ENCODE measurements at regions not wholly inside any gene's neighbourhood (a gene's known extent, or its start where the extent isn't known, plus 50 kb on each side); places are given as distances from the start of the nearest gene placed in this dataset.
"Not testable (repeated sequence)": the region's sequence is repeated elsewhere in the genome, so short reads cannot be mapped to it uniquely, and the experiment has no call there.

DNA sequence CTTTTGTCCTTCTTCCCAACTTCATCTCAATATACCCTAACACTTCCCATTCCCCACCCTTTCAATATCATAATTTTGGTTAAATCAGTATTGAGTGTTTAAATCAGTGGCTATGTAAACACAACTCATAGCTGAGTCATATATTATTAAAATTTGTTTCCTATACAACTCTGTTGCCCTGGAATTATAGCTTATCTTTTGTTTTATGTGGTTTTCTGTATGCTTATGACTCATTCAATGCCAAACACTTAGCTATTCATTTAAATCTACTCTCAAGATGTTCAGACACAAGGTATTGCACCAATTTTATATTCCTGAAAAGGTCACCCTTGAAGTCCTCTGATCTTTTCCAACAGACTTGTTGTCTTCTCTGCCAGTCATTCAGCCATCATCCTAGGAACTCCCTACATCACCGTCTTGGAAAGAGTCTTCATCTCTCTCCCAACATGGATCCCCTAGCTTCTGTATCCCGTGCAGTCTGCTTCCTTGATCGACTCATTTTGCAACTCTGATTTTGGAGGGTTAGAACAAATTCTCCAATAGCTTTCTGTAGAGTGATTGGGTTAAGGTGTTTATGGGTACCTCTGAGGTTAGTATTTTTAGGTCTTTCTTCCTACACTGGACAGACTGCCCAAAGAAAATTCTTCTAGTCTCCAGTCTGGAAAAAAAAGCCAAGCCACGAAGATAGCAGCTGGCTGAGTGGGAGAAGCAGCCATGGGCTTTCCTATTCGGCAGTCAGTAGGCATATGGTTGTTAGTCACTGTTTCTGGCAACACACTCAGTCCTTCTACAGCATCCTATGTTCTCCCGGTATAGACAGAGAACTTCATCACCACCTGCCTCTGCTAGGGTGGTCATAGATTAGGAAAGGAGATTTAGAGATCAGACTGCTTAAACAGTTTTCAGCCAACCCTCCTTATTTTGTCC lies 102.1 kb downstream of the CRPPA start:
- no peak for DNase-seq (ENCODE audit: low read depth)

DNA sequence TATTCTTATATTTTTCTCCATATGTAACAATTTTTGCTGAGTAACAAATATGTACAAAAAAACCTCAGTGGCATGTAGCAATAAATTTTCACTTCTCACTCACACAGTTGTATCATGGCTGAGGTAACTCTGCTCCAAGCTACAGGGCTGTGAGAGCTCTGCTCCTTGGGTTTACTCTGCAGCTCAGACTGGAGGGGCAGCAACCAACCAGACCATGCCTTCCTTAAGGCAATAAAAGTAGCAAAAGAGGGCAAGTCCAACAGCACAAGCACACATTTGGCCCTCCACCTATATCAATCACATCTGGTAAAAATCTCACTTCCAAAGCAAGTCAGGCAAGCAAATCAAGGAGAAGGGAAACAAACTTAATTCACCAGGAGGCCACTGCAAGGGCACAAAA lies 102.9 kb downstream of the CRPPA start:
- DNase-seq (ENCODE audit: low read depth): no peak

DNA sequence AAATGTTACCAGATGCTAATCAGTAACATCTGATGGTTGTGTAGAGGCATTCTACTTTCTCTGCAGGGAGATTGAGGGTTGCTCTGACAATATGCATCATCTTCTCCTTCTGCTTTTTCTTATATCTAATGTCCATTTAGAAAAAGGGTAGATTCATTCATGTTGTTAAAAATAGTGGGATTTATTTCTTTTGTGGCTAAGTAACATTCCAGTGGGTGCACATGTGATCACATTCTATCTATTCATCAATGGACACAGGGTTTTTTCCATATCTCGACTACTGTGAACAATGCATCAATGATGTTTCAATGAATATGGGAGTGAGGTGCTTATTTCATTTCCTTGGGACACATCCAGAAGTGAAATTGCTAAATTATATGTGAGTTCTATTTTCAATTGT lies 103.9 kb downstream of the CRPPA start:
- no peak for DNase-seq (ENCODE audit: low read depth)

DNA sequence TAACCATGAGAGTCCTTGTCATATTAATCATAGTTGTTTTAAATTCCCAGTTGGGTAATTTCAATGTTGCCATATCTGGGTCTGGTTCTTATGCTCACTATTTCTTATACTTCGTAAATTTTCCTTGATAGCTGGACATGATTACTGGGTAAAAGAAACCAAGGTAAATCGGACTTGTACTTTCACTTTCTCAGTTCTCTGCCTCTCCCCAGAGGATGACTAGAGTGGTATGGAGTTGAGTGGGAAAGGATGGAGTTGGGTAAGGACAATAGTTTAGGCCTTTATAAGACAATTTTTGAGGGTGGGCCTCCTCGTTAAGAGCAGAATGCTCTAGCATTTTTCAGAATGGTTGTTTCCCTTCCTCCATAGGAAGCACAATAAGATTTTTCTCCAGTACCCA lies 106.1 kb downstream of the CRPPA start:
- no peak for DNase-seq (ENCODE audit: low read depth)

DNA sequence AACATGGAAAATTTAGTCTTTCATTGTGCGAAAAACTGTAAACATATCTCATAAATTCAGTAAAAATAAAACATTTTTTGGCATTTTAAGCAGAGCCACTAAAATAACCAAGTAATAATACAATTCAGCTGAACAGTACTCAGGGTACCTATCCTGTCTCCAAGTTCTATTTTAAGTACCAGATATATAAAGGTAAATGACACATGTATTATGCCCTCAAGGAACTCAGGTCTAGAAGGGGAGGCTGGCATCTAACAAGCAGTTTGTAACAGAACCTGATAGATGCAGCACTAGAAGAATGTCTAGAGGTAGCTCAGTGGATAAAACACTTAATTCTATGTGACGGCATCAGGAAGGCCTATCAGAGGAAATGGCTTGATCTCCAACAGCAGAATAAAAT lies 112.2 kb downstream of the CRPPA start:
- DNase-seq (ENCODE audit: low read depth): no peak

DNA sequence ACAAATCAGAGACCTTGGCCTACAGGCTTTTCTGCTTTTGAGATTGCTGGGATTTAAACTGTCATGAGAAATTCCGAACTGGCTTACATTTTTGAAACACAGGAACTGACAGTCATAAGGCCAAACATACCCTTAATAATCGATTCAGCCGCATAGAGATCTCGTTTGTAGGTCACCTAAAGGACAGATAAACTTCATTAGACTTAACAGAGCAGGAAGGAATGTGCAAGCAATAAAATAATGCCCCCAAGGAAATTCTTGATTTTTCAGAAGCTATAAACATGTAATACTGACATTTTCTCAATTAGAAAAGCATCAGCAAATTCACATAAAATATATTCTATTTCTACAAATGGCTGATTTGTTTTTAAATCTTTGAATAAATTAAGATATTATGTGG lies 120.0 kb downstream of the CRPPA start:
- DNase-seq (ENCODE audit: low read depth): no peak

DNA sequence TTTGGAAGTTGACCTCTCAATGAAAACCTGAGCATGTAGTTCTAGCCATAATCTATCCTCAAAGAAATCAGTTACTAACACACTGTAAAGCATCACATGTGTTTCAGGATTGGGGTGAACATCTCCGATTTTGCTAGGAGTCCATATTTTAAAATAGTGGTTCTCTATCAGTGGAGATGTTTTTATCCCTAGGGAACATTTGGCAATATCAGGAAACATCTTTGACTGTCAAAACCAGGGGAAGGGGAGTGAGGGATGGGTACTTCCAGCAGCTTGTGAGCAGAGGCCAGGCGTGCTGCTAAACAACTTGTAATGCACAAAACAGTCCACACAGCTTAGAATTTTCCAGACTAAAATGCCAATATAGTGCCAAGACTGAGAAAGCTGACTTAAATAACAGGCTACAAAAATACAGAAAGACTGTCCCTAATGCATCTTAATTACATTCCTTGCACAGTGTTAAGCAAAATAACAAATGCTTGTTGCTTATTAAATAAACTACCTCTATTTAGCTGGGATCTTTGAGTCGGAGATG lies 120.9 kb downstream of the CRPPA start:
- DNase-seq (ENCODE audit: low read depth): no peak

DNA sequence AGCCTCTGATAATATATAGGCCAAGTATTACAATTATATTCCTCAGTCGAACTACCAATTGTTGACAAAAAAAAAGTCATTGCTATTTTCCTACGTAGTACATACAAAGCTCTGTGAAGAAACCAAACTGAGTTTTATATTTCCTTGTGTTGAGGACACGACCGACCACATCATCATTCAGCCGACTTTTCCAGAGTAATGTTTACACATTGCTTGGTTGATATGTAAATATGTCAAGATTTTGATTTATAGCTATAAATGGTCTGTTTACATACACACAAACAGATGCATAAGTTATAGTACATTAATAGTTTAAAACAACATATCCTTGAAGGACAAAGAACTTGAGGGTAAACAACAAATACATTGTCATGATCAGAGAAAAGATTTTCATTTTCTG lies 121.5 kb downstream of the CRPPA start:
- no peak for DNase-seq (ENCODE audit: low read depth)

DNA sequence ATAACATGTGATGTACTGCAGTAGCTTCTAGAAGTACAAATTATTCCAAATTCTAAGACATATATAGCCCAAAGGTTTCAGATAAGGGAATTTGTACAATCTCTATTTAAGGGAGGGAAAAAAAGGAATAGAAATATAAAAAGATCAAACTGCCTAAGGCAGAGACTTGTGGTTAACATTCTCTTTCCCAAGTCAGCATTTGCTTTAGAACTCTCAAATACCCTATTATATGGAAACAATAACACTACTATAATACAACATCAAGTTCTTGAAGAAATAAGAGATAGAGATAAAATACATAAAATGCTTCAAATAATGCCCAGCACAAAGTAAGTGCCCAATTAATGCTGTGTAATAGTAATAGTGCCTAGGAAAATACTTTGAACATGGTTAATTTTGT lies 123.1 kb downstream of the CRPPA start:
- DNase-seq (ENCODE audit: low read depth): no peak

DNA sequence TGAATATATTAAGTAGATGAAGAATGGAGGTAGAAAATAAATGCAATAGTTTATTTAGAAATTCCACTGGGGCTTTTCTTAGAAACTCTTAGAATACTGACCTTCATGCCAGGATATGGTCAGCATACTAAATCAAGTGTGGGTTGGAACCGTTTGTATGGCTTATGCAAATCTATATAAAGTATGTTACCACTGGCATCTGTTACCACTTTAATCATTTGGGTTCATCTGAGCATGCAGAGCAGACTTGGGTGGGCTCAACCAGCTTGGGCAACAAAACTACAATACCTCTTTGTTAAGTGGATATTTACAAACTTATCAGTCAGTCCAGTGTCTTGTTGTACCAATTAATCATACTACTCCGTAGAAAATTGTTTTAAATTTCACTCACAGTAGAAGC lies 125.8 kb downstream of the CRPPA start:
- no peak for DNase-seq (ENCODE audit: low read depth)

DNA sequence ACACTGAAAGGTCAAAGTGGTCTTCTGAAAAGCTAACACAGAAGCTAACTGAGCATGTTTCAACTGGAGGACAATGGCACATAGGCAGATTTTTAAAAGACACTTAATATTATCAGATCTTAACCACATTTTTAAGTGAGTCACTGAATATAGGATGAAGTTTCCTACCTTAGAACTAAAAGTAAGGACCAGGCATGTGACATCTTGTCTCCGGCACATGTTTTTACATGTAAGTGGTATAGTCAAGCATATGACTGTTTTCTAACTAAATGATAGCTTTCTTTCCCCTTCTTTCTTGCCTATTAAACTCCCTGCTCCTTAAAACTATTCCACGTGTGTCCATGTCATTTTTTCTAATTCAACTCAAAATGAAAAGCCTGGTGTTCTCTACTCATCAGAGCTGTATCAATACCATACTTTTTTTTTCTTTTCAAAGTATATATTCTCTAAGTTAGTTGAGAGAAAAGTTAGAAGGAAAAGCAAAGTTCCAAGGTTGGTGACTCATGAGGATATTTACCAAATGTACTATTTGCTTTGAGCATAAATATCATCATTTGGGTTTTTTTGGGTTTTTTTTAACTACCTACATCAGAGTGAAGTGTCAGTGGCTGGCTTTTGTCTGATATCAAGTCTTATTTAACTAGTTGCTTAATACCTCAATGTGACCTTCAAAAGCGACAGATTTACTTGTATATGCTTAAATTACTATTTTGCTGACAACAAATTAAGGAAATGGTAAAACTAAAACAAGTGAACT lies 127.5 kb downstream of the CRPPA start:
- DNase-seq (ENCODE audit: low read depth): no peak

DNA sequence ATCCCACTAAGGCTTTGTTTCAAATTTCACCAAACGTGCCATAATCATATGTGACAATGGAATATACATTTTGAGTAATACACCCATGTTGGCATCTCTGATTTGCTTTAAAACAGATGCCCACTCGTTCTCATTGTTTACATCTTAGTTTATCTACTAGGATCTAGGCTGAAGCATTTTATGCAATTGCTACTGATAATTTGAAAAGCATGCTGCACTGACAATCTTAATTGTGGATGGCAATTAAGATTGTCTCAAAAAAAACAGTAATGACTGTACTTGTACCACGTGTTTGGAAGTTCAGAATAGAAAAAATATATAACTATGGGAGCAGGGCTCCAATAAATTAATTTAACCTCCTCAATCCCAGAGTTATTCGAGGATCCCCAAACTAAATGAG lies 136.8 kb downstream of the CRPPA start:
- DNase-seq (ENCODE audit: low read depth): no peak

DNA sequence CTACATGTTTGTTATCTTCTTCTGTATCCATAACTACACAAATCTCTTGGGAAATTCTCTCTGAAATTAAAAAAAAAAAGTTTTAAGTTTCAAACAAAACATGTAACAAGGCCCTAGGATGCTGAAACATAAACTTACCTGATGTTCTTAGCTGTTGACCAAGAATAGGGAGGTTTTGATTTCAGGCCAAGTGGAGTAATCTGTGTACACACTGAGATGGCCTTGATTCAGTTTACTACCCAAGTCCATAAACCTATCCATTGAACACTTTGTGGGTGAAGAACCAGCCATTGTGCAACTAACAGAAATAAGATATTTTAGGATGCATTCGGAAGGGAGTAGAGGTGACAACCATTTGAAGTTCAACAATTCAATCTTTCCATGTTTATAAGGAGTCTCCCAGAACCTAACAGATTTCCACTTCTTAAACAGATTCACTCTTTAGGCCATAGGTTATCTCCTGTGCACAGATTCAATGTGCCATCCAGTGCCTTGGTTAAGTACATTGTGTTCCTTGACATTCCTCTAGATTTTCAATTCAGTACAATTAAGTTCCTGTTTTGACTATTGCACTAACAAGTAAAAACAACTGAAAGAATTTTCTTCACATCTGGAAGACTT lies 143.1 kb downstream of the CRPPA start:
- no peak for DNase-seq (ENCODE audit: low read depth)

DNA sequence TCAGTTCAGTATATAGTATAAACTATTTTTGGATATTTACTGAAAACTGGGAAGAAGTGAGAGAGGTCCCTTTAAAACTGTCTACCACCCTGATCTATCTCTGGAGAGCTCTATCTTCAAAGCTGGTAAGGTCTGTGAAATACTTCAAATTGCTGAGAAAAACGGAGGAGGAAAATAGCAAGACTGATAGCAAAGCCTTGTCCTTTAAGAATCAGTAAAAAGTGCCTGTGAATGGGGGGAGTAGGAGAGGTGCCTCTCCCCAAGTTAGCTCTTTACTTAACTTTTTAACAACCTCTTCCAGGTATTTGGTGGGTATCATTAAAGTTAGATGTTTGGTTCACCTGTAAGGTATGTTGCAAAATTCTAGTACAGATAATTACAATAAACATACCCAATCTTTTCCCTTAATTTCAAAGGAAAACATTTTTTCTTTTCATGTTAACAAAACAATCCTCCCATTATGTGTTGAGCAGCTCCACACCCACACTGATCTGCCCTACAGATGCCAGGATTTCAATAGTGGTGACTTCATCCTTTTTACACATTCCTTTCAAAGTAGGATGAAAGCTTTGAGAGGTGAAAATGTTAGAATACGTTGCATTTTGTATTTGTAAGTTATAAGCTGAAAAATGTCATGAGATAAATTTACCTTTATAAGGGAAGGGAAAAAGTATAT lies 149.2 kb downstream of the CRPPA start:
- no peak for DNase-seq (ENCODE audit: low read depth)

DNA sequence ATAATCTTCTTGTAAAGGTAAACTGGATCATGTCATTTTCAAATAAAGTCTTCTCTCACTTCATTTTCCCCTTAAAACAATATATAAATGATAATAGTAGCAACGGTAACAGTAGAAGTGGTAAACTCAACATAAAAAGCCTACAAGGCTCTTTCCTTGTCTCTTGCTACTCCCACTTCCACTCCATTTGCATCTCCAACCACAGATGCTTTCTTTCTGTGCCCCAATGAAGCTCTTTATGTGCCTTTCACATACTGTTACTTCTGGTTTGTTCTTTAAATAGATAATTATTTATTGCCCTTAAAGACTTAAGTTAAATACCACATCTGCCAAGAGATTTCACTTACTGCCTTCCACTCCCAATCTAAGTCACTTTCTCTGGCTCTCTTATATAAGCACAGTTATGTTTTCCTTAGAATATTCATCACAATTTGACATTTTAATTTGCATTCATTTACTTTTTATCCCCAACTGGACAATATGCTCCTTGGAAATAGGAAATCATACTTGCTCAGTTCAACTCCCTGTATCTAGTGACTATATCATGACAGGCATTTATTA lies 149.9 kb downstream of the CRPPA start:
- DNase-seq (ENCODE audit: low read depth): no peak

DNA sequence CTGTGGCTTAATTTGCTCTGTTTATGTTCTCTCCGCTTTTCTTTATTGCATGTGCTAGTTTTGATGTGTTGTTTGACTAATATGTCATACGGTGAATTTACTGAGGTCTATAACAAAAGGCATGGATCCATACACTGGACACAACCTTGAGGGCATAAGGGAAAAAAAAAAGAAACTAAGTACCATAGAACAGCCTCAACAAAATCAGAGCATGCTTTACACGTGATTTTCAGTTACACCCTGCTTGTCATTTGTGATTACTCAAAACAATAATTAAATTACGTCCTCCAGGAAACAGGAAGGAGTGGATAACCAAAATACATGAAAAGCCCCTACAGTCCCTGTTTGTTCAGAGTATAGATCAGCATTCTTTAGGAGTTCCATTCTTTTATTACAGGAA lies 150.5 kb downstream of the CRPPA start:
- DNase-seq (ENCODE audit: low read depth): no peak

DNA sequence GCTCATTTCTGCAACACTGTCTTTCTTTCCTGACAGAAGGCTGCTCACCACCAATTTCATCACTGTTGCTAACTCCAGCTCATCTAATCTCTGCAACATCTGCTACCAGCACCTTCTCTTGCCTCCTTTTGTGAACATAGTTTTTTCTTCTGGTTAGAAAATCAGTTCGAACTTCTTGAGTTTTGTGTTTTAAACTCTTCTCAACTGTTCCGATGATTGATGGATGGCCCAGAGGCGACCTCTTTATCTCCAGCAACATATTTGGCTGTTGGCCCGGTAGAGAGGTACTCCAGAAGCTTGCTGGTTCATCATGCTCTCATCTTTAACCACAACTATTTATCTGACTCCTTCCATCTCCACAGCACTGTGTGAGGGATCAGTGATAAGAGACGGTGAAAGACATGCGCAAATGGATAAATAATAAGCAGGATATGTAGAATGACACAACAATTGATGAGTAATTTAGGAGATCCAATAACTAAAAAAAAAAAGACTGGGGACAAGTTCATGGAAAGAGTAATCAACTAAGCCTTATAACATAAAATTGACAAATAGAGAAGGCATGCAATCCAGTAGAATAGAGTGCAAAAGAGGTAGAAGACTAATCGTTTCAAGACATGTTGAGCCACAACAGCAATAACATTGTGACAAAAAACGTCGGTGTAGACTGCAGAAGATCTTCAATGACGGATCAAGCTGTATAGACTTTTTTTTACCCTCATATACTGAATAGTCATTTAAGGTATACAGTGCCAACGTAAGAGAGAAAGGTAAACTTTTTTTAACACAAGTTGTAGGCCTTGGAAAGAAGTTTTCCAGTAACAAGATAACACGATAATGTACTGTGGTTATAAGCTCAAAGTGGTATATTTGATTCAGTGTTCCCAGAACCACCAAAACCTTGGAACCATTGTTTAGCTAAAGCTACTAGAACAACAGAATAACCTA lies 152.2 kb downstream of the CRPPA start:
- peak; percentile 18 for DNase-seq (ENCODE audit: low read depth)

DNA sequence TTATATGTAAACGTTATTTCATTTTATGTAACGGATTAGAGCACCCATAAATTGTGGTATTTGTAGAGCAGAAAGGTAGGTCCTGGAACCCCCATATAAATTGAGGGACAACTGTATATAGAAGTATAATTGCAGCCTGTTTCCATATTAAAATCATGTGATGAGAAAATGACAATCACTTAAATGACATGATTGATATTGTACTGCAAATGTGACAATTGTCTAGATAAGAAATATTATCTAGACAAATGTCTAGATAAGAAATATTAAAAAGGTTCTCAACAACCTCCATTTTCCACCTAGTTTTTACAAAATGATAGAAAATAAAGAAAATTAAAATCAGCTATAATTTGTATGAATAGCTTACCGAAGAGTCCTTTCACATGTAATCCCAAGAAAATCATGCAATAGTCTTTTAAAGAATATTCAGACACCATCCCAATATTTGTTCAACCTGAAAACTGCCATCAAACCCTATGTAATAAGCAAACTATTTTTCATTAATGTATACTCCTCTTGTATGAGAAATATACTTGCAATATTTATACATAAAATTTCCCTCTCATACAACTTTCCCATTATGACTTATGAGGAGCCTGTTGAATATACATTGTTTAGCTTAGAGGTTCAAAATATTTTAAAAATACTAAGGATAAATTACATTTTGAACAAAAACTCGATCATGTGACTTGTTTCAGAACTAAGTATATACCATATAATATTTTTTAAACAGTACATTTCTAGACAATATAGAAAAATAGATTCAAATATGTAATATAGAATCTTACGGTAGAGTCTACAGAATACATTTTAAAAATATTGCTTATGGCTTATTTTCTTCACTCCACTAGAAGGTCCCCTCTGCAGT lies 153.2 kb downstream of the CRPPA start:
- no peak for DNase-seq (ENCODE audit: low read depth)

DNA sequence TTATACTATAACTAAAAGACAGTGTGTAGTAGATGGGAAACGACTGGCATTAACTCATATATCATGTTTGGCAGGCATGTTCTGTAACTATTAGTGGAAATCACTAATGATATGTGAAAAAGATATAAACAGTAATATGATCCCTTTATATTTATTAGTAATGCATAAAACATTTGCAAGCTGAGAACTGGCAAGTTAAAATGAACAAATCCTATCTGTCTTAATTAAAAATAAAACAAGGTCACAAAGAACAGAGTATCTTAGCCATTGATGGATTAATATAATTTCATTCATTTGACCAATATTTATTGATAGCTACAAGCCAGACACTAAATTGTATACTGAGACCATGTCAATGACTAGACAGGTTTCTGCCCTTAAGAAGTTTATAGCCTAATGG lies 154.5 kb downstream of the CRPPA start:
- DNase-seq (ENCODE audit: low read depth): no peak

DNA sequence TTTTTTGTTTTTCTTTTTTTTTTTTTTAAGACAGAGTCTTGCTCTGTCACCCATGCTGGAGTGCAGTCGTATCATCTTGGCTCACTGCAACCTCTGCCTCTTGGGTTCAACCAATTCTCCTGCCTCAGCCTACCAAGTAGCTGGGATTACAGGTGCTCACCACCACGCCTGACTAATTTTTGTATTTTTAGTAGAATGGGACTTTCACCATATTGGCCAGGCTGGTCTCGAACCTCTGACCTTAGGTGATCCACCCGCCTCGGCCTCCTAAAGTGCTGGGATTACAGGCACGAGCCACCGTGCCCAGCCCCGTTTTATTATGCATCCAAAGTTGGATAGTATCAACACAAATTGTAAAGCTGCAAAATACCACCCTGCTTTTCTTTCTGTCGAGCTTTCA lies 154.9 kb downstream of the CRPPA start:
- DNase-seq (ENCODE audit: low read depth): not testable (repeated sequence)
